ENCODE measurements at regions not wholly inside any gene's neighbourhood (a gene's known extent, or its start where the extent isn't known, plus 50 kb on each side); places are given as distances from the start of the nearest gene placed in this dataset.

GRCh38 chr16:54503011-54503855, 216.6 kb upstream of the IRX3 start:
- Histone ChIP-seq H3K4me1 (no peaks in the 10 kb centered on the region), H3K4me3 (no peak overlapping the region), H3K27me3 (no peaks in the 10 kb centered on the region), H3K36me3 (no peaks in the 10 kb centered on the region), H3K27ac (no peak overlapping the region), H3K9me3 (no peaks in the 10 kb centered on the region)
- no peak for TF ChIP-seq CTCF (IDR thresholded peaks at IDR 0.05)
- no peak for DNase-seq (ENCODE audit: low spot score in 2 of 2)
- intact Hi-C loops (cut with DNase I) = no loop called here

GRCh38 chr16:54501797-54502196, 215.2 kb upstream of the IRX3 start:
- intact Hi-C loops (cut with DNase I) = no loop called here
- Histone ChIP-seq H3K4me1 (no peaks in the 10 kb centered on the region), H3K36me3 (no peaks in the 10 kb centered on the region), H3K9me3 (no peaks in the 10 kb centered on the region), H3K27me3 (no peaks in the 10 kb centered on the region), H3K4me3 (no peak overlapping the region), H3K27ac (no peak overlapping the region)
- no peak for TF ChIP-seq CTCF (IDR thresholded peaks at IDR 0.05)
- DNase-seq (ENCODE audit: low spot score in 2 of 2) = no peak

- Histone ChIP-seq H3K27ac (no peak overlapping the region), H3K36me3 (no peaks in the 10 kb centered on the region), H3K4me1 (peaks cover 0 to 3% of the 10 kb centered on the region in 2 donors), H3K9me3 (no peaks in the 10 kb centered on the region), H3K4me3 (no peak overlapping the region), H3K27me3 (no peaks in the 10 kb centered on the region)
- no peak for TF ChIP-seq CTCF (IDR thresholded peaks at IDR 0.05)
- DNase-seq (ENCODE audit: low spot score in 2 of 2) = no peak
- intact Hi-C loops (cut with DNase I) = no loop called here
Observed at GRCh38 chr16:54493594-54493993, 207.0 kb upstream of the IRX3 start.

- intact Hi-C loops (cut with DNase I) = no loop called here
- Histone ChIP-seq H3K4me1 (peaks cover 0 to 3% of the 10 kb centered on the region in 2 donors), H3K27ac (no peak overlapping the region), H3K4me3 (no peak overlapping the region), H3K36me3 (no peaks in the 10 kb centered on the region), H3K27me3 (no peaks in the 10 kb centered on the region), H3K9me3 (no peaks in the 10 kb centered on the region)
- DNase-seq (ENCODE audit: low spot score in 2 of 2) = no peak
- TF ChIP-seq CTCF (IDR thresholded peaks at IDR 0.05) = no peak
Observed at GRCh38 chr16:54493061-54493460, 206.5 kb upstream of the IRX3 start.

- H3K27me3 ChIP-seq = no peaks in the 10 kb centered on the region
- H3K27ac ChIP-seq = no peak overlapping the region
- no peaks in the 10 kb centered on the region for H3K9me3 ChIP-seq
- peaks cover 0 to 3% of the 10 kb centered on the region in 2 donors for H3K4me1 ChIP-seq
- H3K36me3 ChIP-seq = no peaks in the 10 kb centered on the region
- DNase-seq (ENCODE audit: low spot score in 2 of 2) = no peak
- intact Hi-C loops (cut with DNase I) = no loop called here
- H3K4me3 ChIP-seq = no peak overlapping the region
- no peak for TF ChIP-seq CTCF (IDR thresholded peaks at IDR 0.05)
Observed at GRCh38 chr16:54490112-54490488, 203.5 kb upstream of the IRX3 start.
